HepG2 (cell line): ENCODE measurements at regions not wholly inside any gene's neighbourhood (a gene's known extent, or its start where the extent isn't known, plus 50 kb on each side); places are given as distances from the start of the nearest gene placed in this dataset.

Experiments used
- CTCF ChIP-seq: sonication (generic); formaldehyde crosslinking; IDR thresholded peaks from 2 replicates; pipeline ENCODE4 v1.5.0; 2020; ENCODE audit warnings: mild to moderate bottlenecking, missing genetic modification reagents, moderate library complexity
- SETDB1 ChIP-seq: sonication (generic); formaldehyde crosslinking; IDR thresholded peaks from 2 replicates; pipeline ENCODE4 v1.5.1; 2020; ENCODE audit warnings: missing genetic modification reagents, mild to moderate bottlenecking, borderline replicate concordance
- TAF1 ChIP-seq: sonication (generic); formaldehyde crosslinking; IDR thresholded peaks from 2 replicates; pipeline ENCODE4 v1.4.0; 2020; ENCODE audit warnings: missing genetic modification reagents
- ZNF460 ChIP-seq: sonication (generic); formaldehyde crosslinking; IDR thresholded peaks from 2 replicates; pipeline ENCODE4 v1.5.1; 2020; ENCODE audit warnings: missing genetic modification reagents, mild to moderate bottlenecking, borderline replicate concordance

- TF ChIP-seq ZNF460 (CRISPR knock-in tag), result no peak
- TF ChIP-seq SETDB1, result no peak
- no peak for TF ChIP-seq TAF1 (CRISPR knock-in tag)
- TF ChIP-seq CTCF (CRISPR knock-in tag), result no peak
Measured at GRCh38 chr11:57103899-57104605, 77.7 kb upstream of the LRRC55 start.
